SK-N-SH (cell line): ENCODE measurements at regions not wholly inside any gene's neighbourhood (a gene's known extent, or its start where the extent isn't known, plus 50 kb on each side); places are given as distances from the start of the nearest gene placed in this dataset.

Experiments
- CTCF ChIA-PET: fragments of 300-600, 350-600 bp; formaldehyde crosslinking; extraction: SDS; loops from one replicate; lab custom pipeline; 2021; lab: Yijun Ruan, JAX
- POLR2A ChIA-PET: fragments of 350-600 bp; sonication (Branson Sonifier 250); formaldehyde crosslinking; extraction: SDS; loops from one replicate; lab custom pipeline; 2020; ENCODE audit warnings: antibody characterized with exemption, inconsistent platforms; lab: Yijun Ruan, JAX
- DNase-seq: peaks from one replicate; pipeline ENCODE4 v3.0.0; 2012
- H2AFZ ChIP-seq: fragments of 200-600 bp; sonication (generic); 2 replicates; pipeline ENCODE4 v1.8.1; 2016; ENCODE audit warnings: antibody characterized with exemption, mild to moderate bottlenecking, low read depth
- H3F3A ChIP-seq: fragments of 200-600 bp; sonication (generic); replicated peaks from 2 replicates; pipeline ENCODE3; 2016; ENCODE audit warnings: antibody characterized with exemption, mild to moderate bottlenecking; ENCODE audit not compliant: insufficient read depth
- H3K27ac ChIP-seq, 2 experiments: fragments of 200-500 bp in 1 of 2; fragments of 200-600 bp in 1 of 2; sonication (Bioruptor generic) in 1 of 2; sonication (generic), shearing (Covaris generic) in 1 of 2; 2 replicates each; pipeline versions ENCODE4 v1.5.1 to v1.6.1; 2014 to 2016; ENCODE audit warnings: low read depth in 2 of 2, inconsistent platforms in 1 of 2, low read length in 1 of 2, mild to moderate bottlenecking in 1 of 2, mixed read lengths in 1 of 2
- H3K27me3 ChIP-seq: fragments of 200-600 bp; sonication (generic), shearing (Covaris generic); 2 replicates; pipeline ENCODE4 v1.6.1; 2016; ENCODE audit warnings: mixed run types; ENCODE audit not compliant: insufficient read depth
- H3K36me3 ChIP-seq, 2 experiments: fragments of 200-500 bp in 1 of 2; fragments of 200-600 bp in 1 of 2; sonication (Bioruptor generic) in 1 of 2; sonication (generic) in 1 of 2; replicated peaks in 1 of 2; 2 replicates each; pipeline versions ENCODE3 to v1.5.1; 2014 to 2016; ENCODE audit warnings: low read length in 1 of 2, mild to moderate bottlenecking in 1 of 2; ENCODE audit not compliant: insufficient read depth in 2 of 2, control insufficient read depth in 1 of 2
- H3K4me1 ChIP-seq, 2 experiments: fragments of 200-500 bp in 1 of 2; fragments of 200-600 bp in 1 of 2; sonication (Bioruptor generic) in 1 of 2; sonication (generic), shearing (Covaris generic) in 1 of 2; 2 replicates each; pipeline versions ENCODE4 v1.5.1 to v1.6.1; 2014 to 2016; ENCODE audit warnings: low read depth in 1 of 2, low read length in 1 of 2, mixed run types in 1 of 2; ENCODE audit not compliant: insufficient read depth in 2 of 2, control insufficient read depth in 1 of 2
- H3K4me2 ChIP-seq: fragments of 200-600 bp; sonication (generic), shearing (Covaris generic); 2 replicates; pipeline ENCODE4 v1.6.1; 2017; ENCODE audit warnings: mixed run types
- H3K4me3 ChIP-seq, 2 experiments: fragments of 200-500 bp in 1 of 2; fragments of 200-600 bp in 1 of 2; sonication (Bioruptor generic) in 1 of 2; sonication (generic), shearing (Covaris generic) in 1 of 2; 2 replicates each; pipeline versions ENCODE4 v1.5.1 to v1.8.1; 2014 to 2016; ENCODE audit warnings: low read depth in 2 of 2, inconsistent platforms in 1 of 2, low read length in 1 of 2, mild to moderate bottlenecking in 1 of 2, mixed read lengths in 1 of 2, moderate library complexity in 1 of 2
- H3K79me2 ChIP-seq: fragments of 200-600 bp; sonication (generic); 2 replicates; pipeline ENCODE4 v1.8.1; 2017; ENCODE audit warnings: mild to moderate bottlenecking; ENCODE audit not compliant: insufficient read depth
- H3K9ac ChIP-seq: fragments of 200-600 bp; sonication (generic); 2 replicates; pipeline ENCODE4 v1.6.1; 2017; ENCODE audit warnings: mixed run types
- H3K9me2 ChIP-seq: fragments of 200-600 bp; sonication (generic); 2 replicates; pipeline ENCODE4 v1.6.1; 2017; ENCODE audit warnings: mixed run types
- H3K9me3 ChIP-seq: fragments of 200-600 bp; sonication (generic); 2 replicates; pipeline ENCODE4 v1.6.1; 2017; ENCODE audit warnings: mixed run types, mild to moderate bottlenecking, moderate library complexity
- H4K20me1 ChIP-seq: fragments of 200-600 bp; sonication (generic); 2 replicates; pipeline ENCODE4 v1.6.1; 2017; ENCODE audit warnings: mild to moderate bottlenecking, mixed run types; ENCODE audit not compliant: insufficient read depth
- CHD2 ChIP-seq: fragments of 150-350 bp; IDR thresholded peaks from 2 replicates; pipeline ENCODE4 v1.6.1; 2018; ENCODE audit warnings: low read length; ENCODE audit not compliant: partially characterized antibody
- CTCF ChIP-seq: fragments of 200-600 bp; sonication (generic); IDR thresholded peaks from 2 replicates; pipeline ENCODE4 v1.6.1; 2017; ENCODE audit warnings: antibody characterized with exemption, mild to moderate bottlenecking, moderate library complexity
- ELF1 ChIP-seq: IDR thresholded peaks from 2 replicates; pipeline ENCODE4 v1.4.0; 2012
- EP300 ChIP-seq, 2 experiments: IDR thresholded peaks; 2 replicates each; pipeline versions ENCODE4 v1.4.0 to v1.6.1; 2012; ENCODE audit warnings: borderline replicate concordance in 1 of 2, low read depth in 1 of 2, low read length in 1 of 2
- FOXJ3 ChIP-seq: sonication (generic); formaldehyde crosslinking; IDR thresholded peaks from 2 replicates; pipeline ENCODE4 v1.5.1; 2020; ENCODE audit warnings: mild to moderate bottlenecking, missing genetic modification reagents
- GABPA ChIP-seq: IDR thresholded peaks from 2 replicates; pipeline ENCODE4 v1.4.0; 2012; ENCODE audit warnings: low read depth, mild to moderate bottlenecking
- IRF3 ChIP-seq: fragments of 150-350 bp; IDR thresholded peaks from 2 replicates; pipeline ENCODE4 v1.6.1; 2016; ENCODE audit warnings: mild to moderate bottlenecking, low read depth, low read length
- JUND ChIP-seq: IDR thresholded peaks from 2 replicates; pipeline ENCODE4 v1.4.0; 2012
- MEF2A ChIP-seq: IDR thresholded peaks from 2 replicates; pipeline ENCODE4 v1.4.0; 2012; ENCODE audit warnings: low read depth, borderline replicate concordance
- RAD21 ChIP-seq: IDR thresholded peaks from 2 replicates; pipeline ENCODE4 v1.6.1; 2012; ENCODE audit warnings: mild to moderate bottlenecking, low read length
- SMC3 ChIP-seq: IDR thresholded peaks from 2 replicates; pipeline ENCODE4 v1.6.1; 2012; ENCODE audit warnings: low read depth, low read length, improper control_type of control experiment
- TCF12 ChIP-seq: IDR thresholded peaks from 2 replicates; pipeline ENCODE4 v1.4.0; 2012
- USF1 ChIP-seq: IDR thresholded peaks from 2 replicates; pipeline ENCODE4 v1.4.0; 2012; ENCODE audit warnings: low read depth, borderline replicate concordance
- WGBS: methylation state at CpG from one replicate; pipeline ENCODE4 v1.1.6; 2017; ENCODE audit warnings: low lambda C conversion rate; 5-methylcytosine and 5-hydroxymethylcytosine counted together
- TF ChIP-seq, protein P1 (sequence below): IDR thresholded peaks from 2 replicates; pipeline ENCODE4; 2012

- H3K4me2 ChIP-seq = no peak overlapping the region
- ChIA-PET CTCF (no interaction called here), POLR2A (no interaction called here)
- no peaks in the 10 kb centered on the region for H3K9me2 ChIP-seq
- no peaks in the 10 kb centered on the region for H3F3A ChIP-seq
- H4K20me1 ChIP-seq = no peaks in the 10 kb centered on the region
- no peaks in the 10 kb centered on the region for H3K9me3 ChIP-seq
- H3K4me3 ChIP-seq = no peak overlapping the region
- H3K79me2 ChIP-seq = no peaks in the 10 kb centered on the region
- H3K36me3 ChIP-seq = no peaks in the 10 kb centered on the region
- no peak for DNase-seq
- TF ChIP-seq GABPA (no peak), EP300 (IDR thresholded peaks at IDR 0.05; ENCODE audit: borderline replicate concordance in 1 of 2, low read depth in 1 of 2, low read length in 1 of 2) (no peak), RAD21 (no peak), TCF12 (no peak), USF1 (no peak), CHD2 (no peak), SMC3 (no peak), IRF3 (no peak), JUND (no peak), MEF2A (no peak), FOXJ3 (CRISPR knock-in tag) (no peak)
- TF ChIP-seq, protein P1, sequence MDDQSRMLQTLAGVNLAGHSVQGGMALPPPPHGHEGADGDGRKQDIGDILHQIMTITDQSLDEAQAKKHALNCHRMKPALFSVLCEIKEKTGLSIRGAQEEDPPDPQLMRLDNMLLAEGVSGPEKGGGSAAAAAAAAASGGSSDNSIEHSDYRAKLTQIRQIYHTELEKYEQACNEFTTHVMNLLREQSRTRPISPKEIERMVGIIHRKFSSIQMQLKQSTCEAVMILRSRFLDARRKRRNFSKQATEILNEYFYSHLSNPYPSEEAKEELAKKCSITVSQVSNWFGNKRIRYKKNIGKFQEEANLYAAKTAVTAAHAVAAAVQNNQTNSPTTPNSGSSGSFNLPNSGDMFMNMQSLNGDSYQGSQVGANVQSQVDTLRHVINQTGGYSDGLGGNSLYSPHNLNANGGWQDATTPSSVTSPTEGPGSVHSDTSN = no peak
- H3K27ac ChIP-seq = no peak overlapping the region
- H3K9ac ChIP-seq = no peak overlapping the region
- no peak overlapping the region for H2AFZ ChIP-seq
- no peaks in the 10 kb centered on the region for H3K27me3 ChIP-seq
- H3K4me1 ChIP-seq = no peaks in the 10 kb centered on the region
- WGBS = 17% methylated on average over 3 of the region's 3 CpGs
Measured at GRCh38 chrX:129238011-129238410, 285.3 kb downstream of the SMARCA1 start.

- Histone ChIP-seq H3K4me1 (no peaks in the 10 kb centered on the region), H3F3A (no peaks in the 10 kb centered on the region), H3K9ac (no peak overlapping the region), H3K27me3 (no peaks in the 10 kb centered on the region), H4K20me1 (no peaks in the 10 kb centered on the region), H3K9me2 (no peaks in the 10 kb centered on the region), H3K79me2 (no peaks in the 10 kb centered on the region)
- WGBS = 5% methylated on average over 1 of the region's 1 CpG
- POLR2A ChIA-PET = no interaction called here
- TF ChIP-seq CTCF = peak; percentile 22; the same call in 1 of the 2 replicates
- TF ChIP-seq ELF1 = no peak
- TF ChIP-seq, all 33 proteins: peak for 1
- DNase-seq = no peak
- no peak overlapping the region for H2AFZ ChIP-seq
- no peak overlapping the region for H3K4me2 ChIP-seq
- H3K9me3 ChIP-seq = no peaks in the 10 kb centered on the region
- no peak overlapping the region for H3K27ac ChIP-seq
- CTCF ChIA-PET = no interaction called here
- H3K36me3 ChIP-seq = no peaks in the 10 kb centered on the region
- no peak overlapping the region for H3K4me3 ChIP-seq
Measured at GRCh38 chrX:129235903-129236302, 287.4 kb downstream of the SMARCA1 start.
